IPS-20b (cell line): ENCODE measurements at regions not wholly inside any gene's neighbourhood (a gene's known extent, or its start where the extent isn't known, plus 50 kb on each side); places are given as distances from the start of the nearest gene placed in this dataset.

ENCODE experiments used
- H3K27ac ChIP-seq: one replicate; pipeline ENCODE4 v1.5.1; 2013; ENCODE audit warnings: low read length
- H3K27me3 ChIP-seq: 2 replicates; pipeline ENCODE4 v1.6.1; 2013; ENCODE audit warnings: mild to moderate bottlenecking, low read length, inconsistent platforms; ENCODE audit not compliant: insufficient read depth
- H3K36me3 ChIP-seq: 2 replicates; pipeline ENCODE4 v1.6.1; 2013; ENCODE audit warnings: low read depth, mild to moderate bottlenecking, inconsistent platforms, low read length, moderate library complexity; ENCODE audit not compliant: insufficient read depth
- H3K4me1 ChIP-seq: 2 replicates; pipeline ENCODE4 v1.6.1; 2013; ENCODE audit warnings: mild to moderate bottlenecking, control low read depth, inconsistent platforms, low read length, moderate library complexity; ENCODE audit not compliant: insufficient read depth
- H3K4me3 ChIP-seq: 2 replicates; pipeline ENCODE4 v1.5.1; 2013; ENCODE audit warnings: mild to moderate bottlenecking, low read length, inconsistent platforms
- H3K9ac ChIP-seq: 2 replicates; pipeline ENCODE4 v1.6.1; 2013; ENCODE audit warnings: low read depth, mild to moderate bottlenecking, inconsistent platforms, low read length, moderate library complexity
- H3K9me3 ChIP-seq: 2 replicates; pipeline ENCODE4 v1.6.1; 2013; ENCODE audit warnings: mild to moderate bottlenecking, low read depth, low read length, inconsistent platforms; ENCODE audit not compliant: insufficient read depth

DNA sequence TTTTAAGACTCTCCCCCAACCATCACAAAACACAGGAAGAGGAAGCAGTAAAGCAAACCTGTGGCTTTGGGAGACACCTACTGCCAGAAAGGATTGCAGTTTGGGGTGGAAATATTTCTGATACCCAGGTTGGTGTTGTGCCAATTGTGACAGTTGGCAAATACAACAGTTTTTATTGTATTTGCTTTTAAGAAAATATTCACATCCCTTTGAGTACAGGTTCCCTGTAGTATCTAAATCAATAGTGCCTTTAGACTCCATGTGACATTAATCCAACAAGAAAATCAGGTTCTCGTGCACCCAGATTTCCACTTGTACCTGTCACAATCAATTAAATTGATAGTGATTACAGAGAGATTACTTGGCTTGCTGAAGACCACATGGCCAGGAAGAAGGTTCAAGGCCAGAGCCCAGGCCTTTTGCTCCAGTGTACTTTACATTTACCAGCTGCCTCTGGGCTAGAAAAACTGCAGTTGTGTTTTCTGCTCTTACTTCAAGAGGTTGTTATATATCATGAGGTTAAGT, 361.2 kb downstream of the ATP23 start:
- Histone ChIP-seq H3K4me3 (no peak overlapping the region), H3K4me1 (peaks cover 5% of the 10 kb centered on the region), H3K9ac (no peak overlapping the region), H3K27ac (no peak overlapping the region), H3K36me3 (no peaks in the 10 kb centered on the region), H3K9me3 (peaks cover 5% of the 10 kb centered on the region; the same call in 1 of the 2 replicates), H3K27me3 (no peaks in the 10 kb centered on the region)

DNA sequence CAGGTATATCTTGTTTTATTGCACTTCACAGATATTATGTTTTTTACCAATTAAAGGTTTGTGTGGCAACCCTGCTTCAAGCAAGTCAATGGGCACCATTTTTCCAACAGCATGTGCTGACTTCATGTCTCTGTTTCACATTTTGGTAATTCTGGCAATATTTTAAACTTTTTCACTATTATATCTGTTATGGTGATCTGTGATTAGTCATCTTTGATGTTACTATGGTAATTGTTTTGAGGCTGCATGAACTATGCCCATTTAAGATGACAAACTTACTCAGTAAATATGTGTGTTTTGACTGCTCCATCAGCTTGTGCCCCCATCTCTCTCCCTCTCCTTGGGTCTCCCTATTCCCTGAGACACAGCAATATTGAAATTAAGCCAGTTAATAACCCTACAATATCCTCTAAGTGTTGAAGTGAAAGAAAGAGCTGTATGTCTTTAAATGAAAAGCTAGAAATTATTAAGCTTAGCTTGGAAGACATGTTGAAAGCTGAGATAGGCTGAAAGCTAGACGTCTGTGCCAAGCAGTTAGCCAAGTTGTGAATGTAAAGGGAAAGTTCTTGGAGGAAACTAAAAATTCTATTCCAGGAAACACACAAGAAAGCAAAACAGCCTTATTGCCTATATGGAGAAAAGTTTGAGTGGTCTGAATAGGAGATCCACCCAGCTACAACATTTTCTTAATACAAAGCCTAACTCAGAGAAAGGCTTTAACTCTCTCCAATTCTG, 365.1 kb downstream of the ATP23 start:
- Histone ChIP-seq H3K9ac (no peak overlapping the region), H3K27me3 (no peaks in the 10 kb centered on the region), H3K9me3 (peaks cover 5% of the 10 kb centered on the region; the same call in 1 of the 2 replicates), H3K4me3 (no peak overlapping the region), H3K27ac (no peak overlapping the region), H3K4me1 (peaks cover 5% of the 10 kb centered on the region), H3K36me3 (no peaks in the 10 kb centered on the region)

DNA sequence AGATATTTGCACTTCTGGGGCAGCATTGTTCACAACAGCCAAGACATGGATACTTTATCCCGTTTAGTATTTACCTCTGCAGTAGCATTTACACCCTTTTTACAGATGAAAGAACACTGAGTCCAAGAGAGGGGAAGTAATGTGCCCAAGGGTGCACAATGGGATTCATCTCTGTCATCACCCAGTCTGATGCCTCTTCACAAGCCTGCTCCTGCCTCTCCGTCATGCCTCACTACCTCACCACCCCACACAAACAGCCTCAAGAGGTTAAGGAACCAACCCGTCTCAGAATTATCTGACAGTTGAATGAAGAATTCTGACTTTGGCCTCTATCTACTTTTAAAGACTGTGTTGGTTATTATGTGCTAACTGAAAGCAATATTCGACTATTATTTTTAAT, 368.4 kb downstream of the ATP23 start:
- Histone ChIP-seq H3K9ac (no peak overlapping the region), H3K4me1 (no peaks in the 10 kb centered on the region), H3K4me3 (no peak overlapping the region), H3K9me3 (peaks cover 5% of the 10 kb centered on the region; the same call in 1 of the 2 replicates), H3K36me3 (no peaks in the 10 kb centered on the region), H3K27me3 (no peaks in the 10 kb centered on the region), H3K27ac (no peak overlapping the region)

DNA sequence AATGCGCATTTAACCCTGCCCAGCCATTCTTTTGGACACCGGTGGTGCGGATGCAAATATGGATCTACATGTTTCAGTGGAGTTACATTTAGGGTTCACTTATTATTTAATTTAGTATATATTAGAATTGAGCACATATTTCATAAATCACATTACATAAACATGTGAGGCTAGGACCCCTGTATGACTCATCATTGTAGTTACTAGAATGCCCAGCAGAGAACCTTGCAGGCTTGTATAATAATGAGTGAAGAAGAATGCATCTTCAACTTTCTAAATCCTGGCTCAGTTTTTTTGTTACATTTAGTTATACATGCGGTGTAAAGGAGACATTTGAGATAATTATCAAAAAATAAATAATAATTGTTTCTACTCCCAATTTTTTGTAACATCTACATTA, 369.0 kb downstream of the ATP23 start:
- Histone ChIP-seq H3K27me3 (no peaks in the 10 kb centered on the region), H3K9me3 (peaks cover 5% of the 10 kb centered on the region; the same call in 1 of the 2 replicates), H3K36me3 (no peaks in the 10 kb centered on the region), H3K4me3 (no peak overlapping the region), H3K9ac (no peak overlapping the region), H3K27ac (no peak overlapping the region), H3K4me1 (no peaks in the 10 kb centered on the region)

DNA sequence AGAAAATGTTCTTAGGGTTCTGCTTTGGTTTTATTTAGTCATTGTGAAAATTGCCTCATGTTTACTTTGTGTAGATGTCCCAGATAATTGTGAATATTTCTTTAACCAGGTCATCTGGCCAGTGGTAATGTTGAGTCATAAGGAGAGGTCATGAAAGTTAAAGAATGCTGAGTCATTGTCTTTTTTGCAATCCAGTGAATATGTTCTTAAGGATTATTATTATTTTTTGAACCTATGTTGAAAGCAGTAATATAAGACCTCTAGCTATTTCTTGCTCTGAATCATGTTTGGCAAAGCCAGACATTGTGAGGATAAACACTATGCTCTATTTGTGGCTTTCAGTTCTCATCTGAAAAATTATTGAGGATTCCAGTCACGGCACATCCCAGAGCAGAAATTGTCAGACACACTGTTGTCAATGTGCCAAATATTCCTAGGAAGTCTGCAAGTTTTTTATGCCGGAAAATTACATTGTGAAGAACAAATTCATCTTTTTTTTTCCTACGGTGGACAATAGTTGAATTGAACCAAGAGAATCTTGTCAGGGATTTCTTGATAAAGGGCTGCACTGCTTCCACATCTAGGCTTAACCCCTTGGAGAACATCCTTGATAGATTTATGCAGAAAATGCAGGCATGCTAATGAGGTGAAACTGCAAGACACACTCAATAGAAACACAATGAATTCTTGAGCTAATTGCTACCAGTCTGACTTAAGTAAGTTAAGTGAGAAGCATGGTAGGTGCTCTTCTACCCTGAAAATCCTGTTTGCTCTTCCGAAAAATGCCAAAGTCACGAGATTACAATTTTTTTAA, 369.6 kb downstream of the ATP23 start:
- no peak overlapping the region for H3K9ac ChIP-seq

DNA sequence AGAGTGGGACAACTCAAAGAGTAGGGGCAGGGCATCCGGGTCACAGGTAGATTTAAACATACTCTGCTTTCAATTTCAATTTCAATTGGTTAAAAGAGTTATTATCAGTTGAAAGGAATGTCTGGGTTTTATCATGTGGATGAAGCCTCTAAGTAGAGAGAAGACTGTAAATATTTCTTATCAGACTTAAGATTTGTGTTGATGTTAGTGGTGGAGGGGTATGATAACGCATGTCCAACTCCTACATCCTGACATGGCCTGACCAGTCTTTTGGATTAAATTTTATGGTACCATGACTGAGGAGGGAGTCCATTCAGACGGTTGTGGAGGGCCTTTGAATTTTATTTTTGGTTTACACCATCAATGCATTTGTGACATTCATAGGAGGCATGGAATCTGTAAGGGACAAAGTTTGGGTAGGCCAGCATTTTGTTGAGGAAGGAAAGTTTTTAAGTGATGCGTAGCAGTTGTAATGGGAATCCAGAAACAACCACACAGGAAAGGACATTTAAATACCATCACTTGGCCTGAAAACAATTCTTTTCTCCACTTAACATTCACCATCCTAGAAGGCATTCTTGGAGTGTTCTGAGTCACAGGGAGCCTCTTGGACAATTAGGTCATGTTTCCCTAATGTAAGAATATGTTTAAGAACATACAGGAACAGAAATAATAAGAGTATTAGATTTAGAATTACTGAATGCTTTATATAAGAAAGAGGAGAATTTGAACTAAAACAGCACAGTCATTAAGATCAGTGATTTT, 371.9 kb downstream of the ATP23 start:
- H3K9me3 ChIP-seq, result no peaks in the 10 kb centered on the region
- no peak overlapping the region for H3K4me3 ChIP-seq
- H3K36me3 ChIP-seq, result no peaks in the 10 kb centered on the region
- H3K27me3 ChIP-seq, result no peaks in the 10 kb centered on the region
- no peak overlapping the region for H3K27ac ChIP-seq
- no peak overlapping the region for H3K9ac ChIP-seq
- H3K4me1 ChIP-seq, result no peaks in the 10 kb centered on the region

More for the DNA sequence above, 369.6 kb downstream of the ATP23 start:
- Histone ChIP-seq H3K27ac (no peak overlapping the region), H3K27me3 (no peaks in the 10 kb centered on the region), H3K4me3 (no peak overlapping the region), H3K9me3 (peaks cover 5% of the 10 kb centered on the region; the same call in 1 of the 2 replicates), H3K4me1 (no peaks in the 10 kb centered on the region), H3K36me3 (no peaks in the 10 kb centered on the region)

DNA sequence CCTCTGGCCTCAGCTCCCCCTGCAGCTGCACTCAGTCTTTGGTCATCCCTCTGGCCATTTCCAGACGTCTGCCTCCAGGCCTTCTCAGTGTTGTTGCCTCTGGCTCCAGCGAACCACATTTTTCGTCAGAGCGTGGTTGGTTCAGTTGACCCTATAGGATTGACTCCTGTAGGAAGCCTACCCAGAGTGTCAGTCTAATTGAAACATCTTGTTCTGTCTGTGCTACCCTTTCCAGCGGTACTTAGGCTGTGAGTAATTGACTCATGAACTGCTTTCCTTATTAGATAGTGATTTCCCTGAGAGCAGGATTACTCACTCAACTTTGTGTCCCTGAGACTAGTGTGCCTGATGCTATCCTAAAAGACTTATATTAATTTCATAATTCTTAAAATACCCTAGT, 373.2 kb downstream of the ATP23 start:
- no peaks in the 10 kb centered on the region for H3K4me1 ChIP-seq
- H3K4me3 ChIP-seq, result no peak overlapping the region
- H3K36me3 ChIP-seq, result no peaks in the 10 kb centered on the region
- no peaks in the 10 kb centered on the region for H3K9me3 ChIP-seq
- no peak overlapping the region for H3K9ac ChIP-seq
- no peaks in the 10 kb centered on the region for H3K27me3 ChIP-seq
- no peak overlapping the region for H3K27ac ChIP-seq

DNA sequence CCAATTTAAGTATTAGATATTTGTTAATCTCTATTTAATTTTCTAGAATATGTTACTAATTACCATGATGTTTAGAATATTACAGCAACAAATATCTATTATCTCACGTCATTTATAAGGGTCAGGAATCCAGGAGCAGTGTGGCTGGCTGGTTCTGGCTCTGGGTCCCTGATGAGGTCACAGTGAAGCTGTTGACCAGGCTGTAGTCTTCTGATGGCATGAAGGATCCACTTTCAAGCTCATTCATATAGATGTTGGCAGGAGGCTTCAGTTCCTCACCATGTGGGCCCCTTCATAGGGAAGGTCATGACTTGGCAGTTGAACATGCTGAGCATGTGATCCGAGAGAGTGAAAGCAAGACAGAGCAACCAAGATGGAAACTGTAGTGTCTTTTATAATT, 375.6 kb downstream of the ATP23 start:
- H3K4me1 ChIP-seq, result no peaks in the 10 kb centered on the region
- H3K9me3 ChIP-seq, result no peaks in the 10 kb centered on the region
- no peak overlapping the region for H3K27ac ChIP-seq
- no peaks in the 10 kb centered on the region for H3K36me3 ChIP-seq
- no peak overlapping the region for H3K9ac ChIP-seq
- no peaks in the 10 kb centered on the region for H3K27me3 ChIP-seq
- no peak overlapping the region for H3K4me3 ChIP-seq

DNA sequence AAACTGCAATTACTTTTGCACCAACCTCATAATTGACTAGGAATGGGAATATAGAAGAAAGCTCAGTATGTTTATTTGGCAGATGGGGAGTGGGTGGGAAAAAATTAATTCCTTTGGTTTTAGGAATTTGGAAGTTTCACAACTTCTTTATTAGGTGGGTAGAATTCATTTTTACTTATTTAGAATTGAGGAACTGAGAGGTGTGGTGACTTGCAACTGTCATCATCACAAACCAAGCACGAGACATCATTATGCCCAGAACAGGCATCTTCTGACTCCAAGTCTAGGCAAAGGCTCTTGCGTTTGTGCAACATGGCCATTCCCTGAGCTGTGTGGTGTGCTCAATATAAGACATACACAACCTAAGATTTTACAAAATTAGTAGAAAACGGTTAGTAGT, 380.0 kb downstream of the ATP23 start:
- Histone ChIP-seq H3K4me1 (no peaks in the 10 kb centered on the region), H3K9ac (no peak overlapping the region), H3K27ac (no peak overlapping the region), H3K36me3 (no peaks in the 10 kb centered on the region), H3K9me3 (no peaks in the 10 kb centered on the region), H3K27me3 (no peaks in the 10 kb centered on the region), H3K4me3 (no peak overlapping the region)

DNA sequence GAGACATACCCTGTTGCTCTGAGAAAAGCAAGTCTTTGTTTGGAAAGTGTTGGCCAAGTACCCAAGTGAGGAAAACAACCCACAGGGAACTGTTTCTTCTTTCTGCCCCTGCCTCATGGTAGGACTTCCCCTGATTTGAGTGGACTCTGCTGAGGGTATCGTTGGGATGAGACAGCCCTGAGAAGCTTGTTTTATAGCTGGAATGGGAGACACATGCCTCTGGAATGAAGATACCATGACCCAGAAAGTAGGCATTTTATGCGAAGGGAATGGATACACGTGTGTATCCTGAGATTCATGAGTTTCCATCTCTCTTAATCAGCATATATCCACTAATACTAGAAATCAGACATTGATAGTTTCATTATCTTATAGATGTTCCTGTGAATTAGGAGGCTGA, 382.3 kb downstream of the ATP23 start:
- Histone ChIP-seq H3K36me3 (no peaks in the 10 kb centered on the region), H3K4me1 (no peaks in the 10 kb centered on the region), H3K4me3 (no peak overlapping the region), H3K27ac (no peak overlapping the region), H3K27me3 (no peaks in the 10 kb centered on the region), H3K9ac (no peak overlapping the region), H3K9me3 (no peaks in the 10 kb centered on the region)

DNA sequence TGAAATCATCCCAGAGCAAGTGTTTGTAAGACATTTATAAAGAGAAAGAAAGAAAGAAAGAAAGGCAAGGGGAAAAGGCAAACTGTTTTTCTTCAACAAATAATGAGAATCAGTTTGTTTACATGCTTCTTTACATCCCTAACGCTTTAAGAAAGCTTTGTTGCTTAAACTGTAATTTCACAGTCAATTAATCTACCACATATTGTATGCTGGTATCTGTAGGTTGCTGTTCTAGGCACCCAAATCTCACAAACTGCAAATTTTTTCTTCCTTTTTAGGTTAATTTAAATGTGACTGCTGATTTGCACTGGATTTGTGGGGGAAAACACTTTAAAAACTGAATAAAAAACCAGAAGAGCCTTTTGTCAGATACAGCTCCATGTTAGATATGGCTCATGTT, 384.2 kb downstream of the ATP23 start:
- no peak overlapping the region for H3K4me3 ChIP-seq
- H3K27me3 ChIP-seq, result no peaks in the 10 kb centered on the region
- no peak overlapping the region for H3K27ac ChIP-seq
- H3K36me3 ChIP-seq, result no peaks in the 10 kb centered on the region
- no peaks in the 10 kb centered on the region for H3K9me3 ChIP-seq
- H3K4me1 ChIP-seq, result no peaks in the 10 kb centered on the region
- H3K9ac ChIP-seq, result no peak overlapping the region
